K562 (cell line): ENCODE measurements at regions not wholly inside any gene's neighbourhood (a gene's known extent, or its start where the extent isn't known, plus 50 kb on each side); places are given as distances from the start of the nearest gene placed in this dataset.

ENCODE experiments used
- CTCF ChIP-seq, 3 experiments: IDR thresholded peaks in 2 of 3; conservative IDR thresholded peaks in 1 of 3; 2 replicates each; pipeline ENCODE4 v1.5.1; 2011 to 2012; ENCODE audit warnings: low read length in 3 of 3, mild to moderate bottlenecking in 3 of 3, control low read depth in 2 of 3, improper control_type of control experiment in 1 of 3, inconsistent platforms in 1 of 3, low read depth in 1 of 3, mixed read lengths in 1 of 3, moderate library complexity in 1 of 3; ENCODE audit not compliant: insufficient read depth in 2 of 3
- HOMEZ ChIP-seq: fragments of 250-450 bp; sonication (Bioruptor Pico); IDR thresholded peaks from 2 replicates; pipeline ENCODE4 v1.4.0; 2020; ENCODE audit warnings: mild to moderate bottlenecking, moderate library complexity
- ZBTB5 ChIP-seq: fragments of 450-650 bp; IDR thresholded peaks from 2 replicates; pipeline ENCODE4 v1.6.1; 2017; ENCODE audit warnings: antibody characterized with exemption

GRCh38 chr16:50490828-50491227, 57.4 kb upstream of the NKD1 start:
- TF ChIP-seq CTCF (IDR thresholded peaks at IDR 0.05 in 2 of 3, conservative IDR thresholded peaks at IDR 0.05 in 1 of 3; ENCODE audit: insufficient read depth in 2 of 3, low read depth in 1 of 3, low read length in 3 of 3), result no peak
- no peak for TF ChIP-seq HOMEZ (CRISPR knock-in tag)
- no peak for TF ChIP-seq ZBTB5
